CD14-positive monocyte (primary cell): ENCODE measurements at regions not wholly inside any gene's neighbourhood (a gene's known extent, or its start where the extent isn't known, plus 50 kb on each side); places are given as distances from the start of the nearest gene placed in this dataset.

Experiments
- DNase-seq, 3 donors: peaks; one replicate each; pipeline ENCODE4 v3.0.0-alpha.2; 2011 to 2022
- H2AFZ ChIP-seq: 2 replicates; pipeline ENCODE4 v1.6.0; 2012; ENCODE audit warnings: mild to moderate bottlenecking, low read depth, low read length, inconsistent platforms; ENCODE audit not compliant: insufficient read depth, poor library complexity, severe bottlenecking
- H3K27ac ChIP-seq, 2 donors: 1 replicate in 1 of 2; 2 replicates in 1 of 2; pipeline ENCODE4 v1.5.1; 2012 to 2013; ENCODE audit warnings: low read length in 2 of 2, control low read depth in 1 of 2, inconsistent platforms in 1 of 2, low read depth in 1 of 2, mild to moderate bottlenecking in 1 of 2
- H3K27me3 ChIP-seq, 2 donors: one replicate each; pipeline versions ENCODE4 v1.6.0 to v1.6.1; 2011 to 2013; ENCODE audit warnings: low read length in 2 of 2; ENCODE audit not compliant: control insufficient read depth in 2 of 2, insufficient read depth in 2 of 2
- H3K36me3 ChIP-seq, 2 donors: replicated peaks in 1 of 2; 1 replicate in 1 of 2; 2 replicates in 1 of 2; pipeline versions ENCODE4 v1.5.1 to v1.6.1; 2012 to 2013; ENCODE audit warnings: low read length in 2 of 2, control low read depth in 1 of 2, inconsistent platforms in 1 of 2, mild to moderate bottlenecking in 1 of 2; ENCODE audit not compliant: insufficient read depth in 2 of 2, control insufficient read depth in 1 of 2
- H3K4me1 ChIP-seq, 2 donors: 1 replicate in 1 of 2; 2 replicates in 1 of 2; pipeline versions ENCODE4 v1.5.1 to v1.6.1; 2012 to 2013; ENCODE audit warnings: low read length in 2 of 2, control low read depth in 1 of 2, inconsistent platforms in 1 of 2, mild to moderate bottlenecking in 1 of 2, moderate library complexity in 1 of 2; ENCODE audit not compliant: insufficient read depth in 2 of 2, control insufficient read depth in 1 of 2
- H3K4me2 ChIP-seq: replicated peaks from 2 replicates; pipeline ENCODE3; 2012; ENCODE audit warnings: low read length, moderate library complexity, mild to moderate bottlenecking; ENCODE audit not compliant: poor library complexity, severe bottlenecking; ENCODE audit errors: extremely low read depth
- H3K4me3 ChIP-seq, 3 experiments: fragments of 200-600 bp in 1 of 3; sonication (generic) in 1 of 3; replicated peaks in 1 of 3; 1 replicate in 2 of 3; 2 replicates in 1 of 3; pipeline ENCODE4 v1.5.1; 2011 to 2013; ENCODE audit warnings: low read length in 3 of 3, mild to moderate bottlenecking in 3 of 3, control low read depth in 2 of 3, low read depth in 2 of 3, inconsistent platforms in 1 of 3, moderate library complexity in 1 of 3
- H3K79me2 ChIP-seq: 2 replicates; pipeline ENCODE4 v1.6.0; 2012; ENCODE audit warnings: mild to moderate bottlenecking, control low read depth, inconsistent platforms, low read length, moderate library complexity; ENCODE audit not compliant: insufficient read depth
- H3K9ac ChIP-seq: 2 replicates; pipeline ENCODE4 v1.6.0; 2017; ENCODE audit warnings: low read length, mild to moderate bottlenecking; ENCODE audit not compliant: insufficient read depth, poor library complexity, severe bottlenecking
- H3K9me3 ChIP-seq, 2 donors: replicated peaks in 1 of 2; 1 replicate in 1 of 2; 2 replicates in 1 of 2; pipeline versions ENCODE4 v1.5.1 to v1.6.1; 2012 to 2013; ENCODE audit warnings: low read length in 2 of 2, control low read depth in 1 of 2; ENCODE audit not compliant: control insufficient read depth in 1 of 2, insufficient read depth in 1 of 2
- H4K20me1 ChIP-seq: 2 replicates; pipeline ENCODE4 v1.6.0; 2012; ENCODE audit warnings: mild to moderate bottlenecking, low read length, control low read depth, moderate library complexity; ENCODE audit not compliant: insufficient read depth
- H3K27ac Mint-ChIP-seq, 7 donors: one replicate each; pipeline ENCODE4 v1.8.0; 2020; ENCODE audit warnings: mild to moderate bottlenecking in 7 of 7, mixed read lengths in 7 of 7, moderate library complexity in 6 of 7, inconsistent platforms in 2 of 7
- H3K27me3 Mint-ChIP-seq, 3 donors: one replicate each; pipeline ENCODE4 v1.8.0; 2021 to 2022; ENCODE audit warnings: low read depth in 3 of 3, mild to moderate bottlenecking in 3 of 3, mixed read lengths in 3 of 3, moderate library complexity in 3 of 3, inconsistent platforms in 1 of 3
- H3K36me3 Mint-ChIP-seq, 2 donors: one replicate each; pipeline ENCODE4 v1.8.0; 2020; ENCODE audit warnings: mixed read lengths in 2 of 2, inconsistent platforms in 1 of 2, mild to moderate bottlenecking in 1 of 2
- H3K4me1 Mint-ChIP-seq: one replicate; pipeline ENCODE4 v1.8.0; 2020; ENCODE audit warnings: mild to moderate bottlenecking, mixed read lengths
- H3K4me3 Mint-ChIP-seq, 2 donors: one replicate each; pipeline ENCODE4 v1.8.0; 2020; ENCODE audit warnings: mild to moderate bottlenecking in 2 of 2, mixed read lengths in 2 of 2, moderate library complexity in 1 of 2
- H3K9me3 Mint-ChIP-seq, 7 donors: one replicate each; pipeline ENCODE4 v1.8.0; 2020 to 2022; ENCODE audit warnings: mixed read lengths in 7 of 7, mild to moderate bottlenecking in 6 of 7, moderate library complexity in 6 of 7, inconsistent platforms in 2 of 7
- CTCF ChIP-seq: fragments of 200-600 bp; IDR thresholded peaks from one replicate; pipeline ENCODE4 v1.8.0; 2022; ENCODE audit warnings: antibody characterized with exemption, mild to moderate bottlenecking
- WGBS: methylation state at CpG from one replicate; pipeline ENCODE4 v1.1.5; 2013; ENCODE audit warnings: missing lambda C conversion rate; ENCODE audit not compliant: insufficient coverage; 5-methylcytosine and 5-hydroxymethylcytosine counted together
- intact Hi-C, 2 donors: fragments of 100-400 bp; cut with micrococcal nuclease; formaldehyde crosslinking; loops; one replicate each; pipeline versions ENCODE4 v1.15.0 to v1.15.1; 2023

DNA sequence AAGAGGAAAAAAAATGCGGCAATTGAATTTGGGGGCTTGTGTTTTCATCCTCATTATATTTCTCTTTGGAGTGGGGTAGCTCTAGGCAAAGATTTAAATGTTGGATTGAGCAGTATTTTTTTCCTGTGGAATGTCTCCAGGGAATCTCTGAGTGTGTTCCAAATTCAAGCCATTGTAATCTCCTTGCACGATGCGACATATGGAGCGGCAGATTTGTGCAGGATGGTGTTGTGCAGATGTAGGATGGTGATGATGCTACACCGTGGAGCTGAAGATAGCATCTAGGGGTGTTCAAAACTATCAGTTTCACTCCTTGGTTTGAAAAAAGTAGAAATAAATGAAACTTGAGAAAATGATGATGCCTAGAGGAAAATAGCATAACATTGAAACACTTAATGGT is 777.5 kb upstream of the EPHA7 start:
- Histone ChIP-seq H3K4me2 (no peak overlapping the region), H3K27ac (no peak overlapping the region), H3K27me3 (no peaks in the 10 kb centered on the region), H3K4me3 (no peak overlapping the region), H4K20me1 (no peaks in the 10 kb centered on the region), H2AFZ (no peak overlapping the region), H3K79me2 (no peaks in the 10 kb centered on the region), H3K4me1 (no peaks in the 10 kb centered on the region), H3K36me3 (no peaks in the 10 kb centered on the region), H3K9ac (no peak overlapping the region), H3K9me3 (no peaks in the 10 kb centered on the region)
- Mint-ChIP-seq H3K4me3 (no peak overlapping the region), H3K9me3 (peaks cover 0 to 2% (median 0%) of the 10 kb centered on the region in 7 donors), H3K36me3 (no peaks in the 10 kb centered on the region), H3K27me3 (no peaks in the 10 kb centered on the region), H3K4me1 (no peaks in the 10 kb centered on the region), H3K27ac (no peak overlapping the region)
- no peak for DNase-seq
- intact Hi-C loops: no loop called here
- no peak for TF ChIP-seq CTCF
- WGBS: 79% methylated on average over 3 of the region's 5 CpGs

DNA sequence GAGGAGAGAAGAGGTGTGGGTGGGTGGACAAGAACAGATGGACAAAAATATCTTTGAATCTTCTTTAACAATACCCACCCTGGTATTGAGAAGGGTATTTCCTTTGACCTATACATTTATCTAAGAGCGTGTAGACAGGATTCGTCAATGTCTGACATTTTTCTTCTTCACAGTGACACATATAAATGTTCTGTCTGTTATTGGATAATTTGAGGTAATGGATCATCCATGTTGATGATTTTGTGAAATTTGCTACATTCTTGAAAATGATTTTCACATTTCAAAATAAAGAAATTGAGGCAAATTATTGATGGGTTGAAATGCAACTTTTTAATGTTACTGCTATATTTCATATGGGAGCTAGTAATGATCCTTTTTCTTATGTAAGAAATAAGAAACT is 770.7 kb upstream of the EPHA7 start:
- H3K27me3 Mint-ChIP-seq: peaks cover 0 to 3% (median 0%) of the 10 kb centered on the region in 3 donors
- intact Hi-C loops: no loop called here
- H3K9me3 Mint-ChIP-seq: peaks cover 0 to 11% (median 1%) of the 10 kb centered on the region in 7 donors
- H3K4me1 ChIP-seq: no peaks in the 10 kb centered on the region
- no peaks in the 10 kb centered on the region for H3K36me3 ChIP-seq
- H3K4me2 ChIP-seq: no peak overlapping the region
- H3K27me3 ChIP-seq: no peaks in the 10 kb centered on the region
- no peak for DNase-seq
- H4K20me1 ChIP-seq: no peaks in the 10 kb centered on the region
- peaks cover 0 to 2% of the 10 kb centered on the region in 2 donors for H3K9me3 ChIP-seq
- no peak for TF ChIP-seq CTCF
- H3K9ac ChIP-seq: no peak overlapping the region
- no peak overlapping the region for H3K27ac ChIP-seq
- WGBS: no CpG with 5 or more reads among the region's 2 CpGs
- H3K36me3 Mint-ChIP-seq: no peaks in the 10 kb centered on the region
- no peaks in the 10 kb centered on the region for H3K79me2 ChIP-seq
- no peak overlapping the region for H3K4me3 Mint-ChIP-seq
- H3K4me1 Mint-ChIP-seq: no peaks in the 10 kb centered on the region
- no peak overlapping the region for H3K4me3 ChIP-seq
- H2AFZ ChIP-seq: no peak overlapping the region
- H3K27ac Mint-ChIP-seq: no peak overlapping the region
